Panc1 (cell line): ENCODE measurements at regions not wholly inside any gene's neighbourhood (a gene's known extent, or its start where the extent isn't known, plus 50 kb on each side); places are given as distances from the start of the nearest gene placed in this dataset.

Source experiments
- SIN3A ChIP-seq: IDR thresholded peaks from 2 replicates; pipeline ENCODE4 v1.6.1; 2012; ENCODE audit warnings: low read depth, mild to moderate bottlenecking, low read length, moderate library complexity, borderline replicate concordance; ENCODE audit not compliant: insufficient read depth
- TF ChIP-seq, protein P1 (sequence below): fragments of 450-650 bp; IDR thresholded peaks from 2 replicates; pipeline ENCODE4 v1.5.1; 2017; ENCODE audit warnings: mild to moderate bottlenecking
- TF ChIP-seq, protein P2 (sequence below), 2 experiments: IDR thresholded peaks; 2 replicates each; pipeline ENCODE4 v1.6.1; 2011 to 2012; ENCODE audit warnings: low read depth in 2 of 2, control low read depth in 1 of 2, low read length in 1 of 2, mild to moderate bottlenecking in 1 of 2, moderate library complexity in 1 of 2; ENCODE audit not compliant: insufficient read depth in 1 of 2

DNA sequence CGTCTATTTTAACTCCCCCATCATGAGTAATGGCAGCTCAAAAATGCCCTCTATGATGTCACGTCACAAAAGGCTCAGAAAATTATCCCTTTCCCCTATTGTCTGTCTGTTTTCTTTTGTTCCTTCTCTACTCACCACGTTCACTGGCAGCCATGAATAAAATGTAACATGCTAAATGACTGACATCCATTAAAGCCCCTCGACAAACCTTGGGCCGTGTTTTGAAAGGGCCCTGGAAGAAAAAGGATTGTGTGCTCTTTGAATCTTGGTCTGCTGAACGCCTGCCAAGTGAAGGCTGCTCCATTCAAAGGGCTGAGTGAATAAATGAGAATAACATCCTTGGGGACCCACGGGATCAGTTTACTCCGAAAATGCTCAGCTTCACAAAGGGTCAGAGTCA lies 118.7 kb downstream of the RPS12 start:
- TF ChIP-seq, protein P1, sequence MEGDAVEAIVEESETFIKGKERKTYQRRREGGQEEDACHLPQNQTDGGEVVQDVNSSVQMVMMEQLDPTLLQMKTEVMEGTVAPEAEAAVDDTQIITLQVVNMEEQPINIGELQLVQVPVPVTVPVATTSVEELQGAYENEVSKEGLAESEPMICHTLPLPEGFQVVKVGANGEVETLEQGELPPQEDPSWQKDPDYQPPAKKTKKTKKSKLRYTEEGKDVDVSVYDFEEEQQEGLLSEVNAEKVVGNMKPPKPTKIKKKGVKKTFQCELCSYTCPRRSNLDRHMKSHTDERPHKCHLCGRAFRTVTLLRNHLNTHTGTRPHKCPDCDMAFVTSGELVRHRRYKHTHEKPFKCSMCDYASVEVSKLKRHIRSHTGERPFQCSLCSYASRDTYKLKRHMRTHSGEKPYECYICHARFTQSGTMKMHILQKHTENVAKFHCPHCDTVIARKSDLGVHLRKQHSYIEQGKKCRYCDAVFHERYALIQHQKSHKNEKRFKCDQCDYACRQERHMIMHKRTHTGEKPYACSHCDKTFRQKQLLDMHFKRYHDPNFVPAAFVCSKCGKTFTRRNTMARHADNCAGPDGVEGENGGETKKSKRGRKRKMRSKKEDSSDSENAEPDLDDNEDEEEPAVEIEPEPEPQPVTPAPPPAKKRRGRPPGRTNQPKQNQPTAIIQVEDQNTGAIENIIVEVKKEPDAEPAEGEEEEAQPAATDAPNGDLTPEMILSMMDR, result no peak
- no peak for TF ChIP-seq SIN3A
- TF ChIP-seq, protein P2, sequence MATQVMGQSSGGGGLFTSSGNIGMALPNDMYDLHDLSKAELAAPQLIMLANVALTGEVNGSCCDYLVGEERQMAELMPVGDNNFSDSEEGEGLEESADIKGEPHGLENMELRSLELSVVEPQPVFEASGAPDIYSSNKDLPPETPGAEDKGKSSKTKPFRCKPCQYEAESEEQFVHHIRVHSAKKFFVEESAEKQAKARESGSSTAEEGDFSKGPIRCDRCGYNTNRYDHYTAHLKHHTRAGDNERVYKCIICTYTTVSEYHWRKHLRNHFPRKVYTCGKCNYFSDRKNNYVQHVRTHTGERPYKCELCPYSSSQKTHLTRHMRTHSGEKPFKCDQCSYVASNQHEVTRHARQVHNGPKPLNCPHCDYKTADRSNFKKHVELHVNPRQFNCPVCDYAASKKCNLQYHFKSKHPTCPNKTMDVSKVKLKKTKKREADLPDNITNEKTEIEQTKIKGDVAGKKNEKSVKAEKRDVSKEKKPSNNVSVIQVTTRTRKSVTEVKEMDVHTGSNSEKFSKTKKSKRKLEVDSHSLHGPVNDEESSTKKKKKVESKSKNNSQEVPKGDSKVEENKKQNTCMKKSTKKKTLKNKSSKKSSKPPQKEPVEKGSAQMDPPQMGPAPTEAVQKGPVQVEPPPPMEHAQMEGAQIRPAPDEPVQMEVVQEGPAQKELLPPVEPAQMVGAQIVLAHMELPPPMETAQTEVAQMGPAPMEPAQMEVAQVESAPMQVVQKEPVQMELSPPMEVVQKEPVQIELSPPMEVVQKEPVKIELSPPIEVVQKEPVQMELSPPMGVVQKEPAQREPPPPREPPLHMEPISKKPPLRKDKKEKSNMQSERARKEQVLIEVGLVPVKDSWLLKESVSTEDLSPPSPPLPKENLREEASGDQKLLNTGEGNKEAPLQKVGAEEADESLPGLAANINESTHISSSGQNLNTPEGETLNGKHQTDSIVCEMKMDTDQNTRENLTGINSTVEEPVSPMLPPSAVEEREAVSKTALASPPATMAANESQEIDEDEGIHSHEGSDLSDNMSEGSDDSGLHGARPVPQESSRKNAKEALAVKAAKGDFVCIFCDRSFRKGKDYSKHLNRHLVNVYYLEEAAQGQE (IDR thresholded peaks at IDR 0.05; ENCODE audit: insufficient read depth in 1 of 2, low read depth in 2 of 2, low read length in 1 of 2), result no peak
